HEK293T (cell line): ENCODE measurements at regions not wholly inside any gene's neighbourhood (a gene's known extent, or its start where the extent isn't known, plus 50 kb on each side); places are given as distances from the start of the nearest gene placed in this dataset.

Experiments
- ARNT ChIP-seq: fragments of 450-650 bp; IDR thresholded peaks from 2 replicates; pipeline ENCODE4 v1.6.1; 2017; ENCODE audit warnings: mild to moderate bottlenecking
- ELF4 ChIP-seq: fragments of 450-650 bp; IDR thresholded peaks from 2 replicates; pipeline ENCODE4 v1.6.1; 2017; ENCODE audit warnings: antibody characterized with exemption
- FOXA1 ChIP-seq: fragments of 450-650 bp; IDR thresholded peaks from 2 replicates; pipeline ENCODE4 v1.6.1; 2016; ENCODE audit warnings: mild to moderate bottlenecking
- FOXM1 ChIP-seq: fragments of 450-650 bp; IDR thresholded peaks from 2 replicates; pipeline ENCODE4 v1.6.1; 2017; ENCODE audit warnings: mild to moderate bottlenecking, borderline replicate concordance
- HDGF ChIP-seq: fragments of 450-650 bp; IDR thresholded peaks from 2 replicates; pipeline ENCODE4 v1.6.1; 2017; ENCODE audit warnings: antibody characterized with exemption, borderline replicate concordance
- SP1 ChIP-seq: fragments of 450-650 bp; IDR thresholded peaks from 2 replicates; pipeline ENCODE4 v1.6.1; 2017
- TARDBP ChIP-seq: fragments of 450-650 bp; IDR thresholded peaks from 2 replicates; pipeline ENCODE4 v1.6.1; 2016

GRCh38 chrX:127578395-127578794 is 473.8 kb downstream of the ACTRT1 start:
- TF ChIP-seq HDGF (no peak), ARNT (no peak), ELF4 (no peak), SP1 (no peak), FOXA1 (no peak), TARDBP (no peak), FOXM1 (no peak)
